ENCODE measurements at regions not wholly inside any gene's neighbourhood (a gene's known extent, or its start where the extent isn't known, plus 50 kb on each side); places are given as distances from the start of the nearest gene placed in this dataset.

GRCh38 chr5:2253040-2253975 is 370.6 kb upstream of the IRX4 start:
- DNase-seq (ENCODE audit: insufficient read length, low spot score): no peak
- FAIRE-seq: no peak
- TF ChIP-seq CTCF (IDR thresholded peaks at IDR 0.05; ENCODE audit: insufficient read depth, missing control alignments): no peak

GRCh38 chr5:2251751-2252150 is 369.0 kb upstream of the IRX4 start:
- FAIRE-seq (no peak), DNase-seq (ENCODE audit: insufficient read length, low spot score) (no peak)
- no peak for TF ChIP-seq CTCF (IDR thresholded peaks at IDR 0.05; ENCODE audit: insufficient read depth, missing control alignments)

- FAIRE-seq (no peak), DNase-seq (ENCODE audit: insufficient read length, low spot score) (no peak)
- TF ChIP-seq CTCF (IDR thresholded peaks at IDR 0.05; ENCODE audit: insufficient read depth, missing control alignments): no peak
Measured at GRCh38 chr5:2251298-2251697, 368.6 kb upstream of the IRX4 start.

- no peak for TF ChIP-seq CTCF (IDR thresholded peaks at IDR 0.05; ENCODE audit: insufficient read depth, missing control alignments)
- FAIRE-seq (no peak), DNase-seq (ENCODE audit: insufficient read length, low spot score) (no peak)
Measured at GRCh38 chr5:2250365-2250950, 367.7 kb upstream of the IRX4 start.

GRCh38 chr5:2249442-2249841 is 366.7 kb upstream of the IRX4 start:
- FAIRE-seq: no peak
- TF ChIP-seq CTCF (IDR thresholded peaks at IDR 0.05; ENCODE audit: insufficient read depth, missing control alignments): no peak

GRCh38 chr5:2249026-2249425 is 366.3 kb upstream of the IRX4 start:
- DNase-seq (ENCODE audit: insufficient read length, low spot score): no peak
- no peak for TF ChIP-seq CTCF (IDR thresholded peaks at IDR 0.05; ENCODE audit: insufficient read depth, missing control alignments)
- no peak for FAIRE-seq

More at GRCh38 chr5:2249442-2249841, 366.7 kb upstream of the IRX4 start:
- no peak for DNase-seq (ENCODE audit: insufficient read length, low spot score)

GRCh38 chr5:2242539-2242938 is 359.8 kb upstream of the IRX4 start:
- FAIRE-seq (no peak), DNase-seq (ENCODE audit: insufficient read length, low spot score) (no peak)
- no peak for TF ChIP-seq CTCF (IDR thresholded peaks at IDR 0.05; ENCODE audit: insufficient read depth, missing control alignments)

Measured in D721Med (cell line).